ENCODE measurements at regions not wholly inside any gene's neighbourhood (a gene's known extent, or its start where the extent isn't known, plus 50 kb on each side); places are given as distances from the start of the nearest gene placed in this dataset.

GRCh38 chr10:121076776-121077715, 225.9 kb downstream of the WDR11 start:
- DNase-seq = no peak

- no peak for DNase-seq
Observed at GRCh38 chr10:121078036-121078435, 226.9 kb downstream of the WDR11 start.

GRCh38 chr10:121078672-121079102, 227.5 kb downstream of the WDR11 start:
- no peak for DNase-seq

- DNase-seq = no peak
Observed at GRCh38 chr10:121079226-121079625, 228.1 kb downstream of the WDR11 start.

GRCh38 chr10:121080281-121080891, 229.2 kb downstream of the WDR11 start:
- no peak for DNase-seq

- no peak for DNase-seq
Observed at GRCh38 chr10:121081306-121081705, 230.1 kb downstream of the WDR11 start.

GRCh38 chr10:121082984-121083383, 231.8 kb downstream of the WDR11 start:
- no peak for DNase-seq

GRCh38 chr10:121084016-121084674, 233.0 kb downstream of the WDR11 start:
- no peak for DNase-seq

- DNase-seq = no peak
Observed at GRCh38 chr10:121084675-121085070, 233.5 kb downstream of the WDR11 start.

GRCh38 chr10:121085367-121085766, 234.2 kb downstream of the WDR11 start:
- DNase-seq = no peak

- DNase-seq = no peak
Observed at GRCh38 chr10:121087129-121087528, 236.0 kb downstream of the WDR11 start.

GRCh38 chr10:121087688-121088087, 236.5 kb downstream of the WDR11 start:
- no peak for DNase-seq

GRCh38 chr10:121088524-121088923, 237.4 kb downstream of the WDR11 start:
- DNase-seq = no peak

GRCh38 chr10:121089434-121089833, 238.3 kb downstream of the WDR11 start:
- no peak for DNase-seq

GRCh38 chr10:121091961-121092719, 241.0 kb downstream of the WDR11 start:
- no peak for DNase-seq

GRCh38 chr10:121092720-121093095, 241.5 kb downstream of the WDR11 start:
- DNase-seq = no peak

GRCh38 chr10:121096617-121097431, 245.7 kb downstream of the WDR11 start:
- no peak for DNase-seq

- DNase-seq = no peak
Observed at GRCh38 chr10:121098211-121098610, 247.0 kb downstream of the WDR11 start.

- no peak for DNase-seq
Observed at GRCh38 chr10:121098751-121099150, 247.6 kb downstream of the WDR11 start.

GRCh38 chr10:121099181-121099580, 248.0 kb downstream of the WDR11 start:
- DNase-seq = no peak

- no peak for DNase-seq
Observed at GRCh38 chr10:121099592-121099991, 248.4 kb downstream of the WDR11 start.

- no peak for DNase-seq
Observed at GRCh38 chr10:121101561-121101960, 250.4 kb downstream of the WDR11 start.

Measured in NCI-H510A (cell line).